Right lobe of liver (tissue), 4 donors: ENCODE measurements at regions not wholly inside any gene's neighbourhood (a gene's known extent, or its start where the extent isn't known, plus 50 kb on each side); places are given as distances from the start of the nearest gene placed in this dataset.

Source experiments
- CTCF ChIP-seq, 4 donors: fragments of 200-600 bp in 3 of 4; fragments of 450-650 bp in 1 of 4; IDR thresholded peaks; one replicate each; pipeline versions ENCODE4 v1.5.1 to v1.8.0; 2016 to 2022; ENCODE audit warnings: antibody characterized with exemption in 4 of 4, mild to moderate bottlenecking in 2 of 4
- POLR2A ChIP-seq: fragments of 450-650 bp; IDR thresholded peaks from one replicate; pipeline ENCODE4 v1.6.1; 2017; ENCODE audit warnings: antibody characterized with exemption, mild to moderate bottlenecking
- donor health status: DM: no; HTN: no; CAD: no.
- donor health status: DM: no; HTN: no; CAD: no.
- donor health status: DM: no; HTN: yes; CAD: no.

DNA sequence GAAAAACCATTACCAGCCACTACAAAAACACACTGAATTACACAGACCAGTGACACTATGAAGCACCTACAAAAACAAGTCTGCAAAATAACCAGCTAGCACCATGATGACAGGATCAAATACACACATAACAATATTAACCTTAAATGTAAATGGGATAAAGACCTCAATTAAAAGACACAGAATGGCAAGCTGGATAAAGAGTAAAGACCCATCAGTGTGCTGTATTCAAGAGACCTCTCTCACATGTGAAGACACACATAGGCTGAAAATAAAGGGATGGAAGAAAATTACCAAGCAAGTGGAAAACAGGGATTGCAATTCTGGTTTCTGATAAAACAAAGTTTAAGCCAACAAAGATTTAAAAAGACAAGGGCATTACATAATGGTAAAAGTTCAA is 482.7 kb upstream of the MCTP2 start:
- TF ChIP-seq POLR2A (no peak), CTCF (IDR thresholded peaks at IDR 0.05) (no peak)
